ENCODE measurements at regions not wholly inside any gene's neighbourhood (a gene's known extent, or its start where the extent isn't known, plus 50 kb on each side); places are given as distances from the start of the nearest gene placed in this dataset.

GRCh38 chr18:11553098-11553940 lies 56.1 kb upstream of the SLC35G4 start:
- DNase-seq = peak; percentile 10

GRCh38 chr18:11548916-11549551 lies 60.4 kb upstream of the SLC35G4 start:
- no peak for DNase-seq

- DNase-seq = no peak
These were observed 61.0 kb upstream of the SLC35G4 start for GRCh38 chr18:11548396-11548795.

- DNase-seq = no peak
These were observed 65.2 kb upstream of the SLC35G4 start for GRCh38 chr18:11544060-11544633.

- DNase-seq = no peak
These were observed 68.2 kb upstream of the SLC35G4 start for GRCh38 chr18:11541179-11541578.

- no peak for DNase-seq
These were observed 75.4 kb upstream of the SLC35G4 start for GRCh38 chr18:11533942-11534496.

GRCh38 chr18:11533513-11533890 lies 75.9 kb upstream of the SLC35G4 start:
- no peak for DNase-seq

GRCh38 chr18:11532758-11533512 lies 76.5 kb upstream of the SLC35G4 start:
- no peak for DNase-seq

GRCh38 chr18:11529081-11529480 lies 80.3 kb upstream of the SLC35G4 start:
- DNase-seq = no peak

GRCh38 chr18:11526675-11527074 lies 82.7 kb upstream of the SLC35G4 start:
- no peak for DNase-seq

GRCh38 chr18:11523804-11524203 lies 85.6 kb upstream of the SLC35G4 start:
- DNase-seq = no peak

GRCh38 chr18:11522992-11523391 lies 86.4 kb upstream of the SLC35G4 start:
- no peak for DNase-seq

- DNase-seq = no peak
These were observed 87.5 kb upstream of the SLC35G4 start for GRCh38 chr18:11521853-11522252.

- DNase-seq = no peak
These were observed 88.9 kb upstream of the SLC35G4 start for GRCh38 chr18:11520536-11520935.

GRCh38 chr18:11518788-11519685 lies 90.4 kb upstream of the SLC35G4 start:
- DNase-seq = peak; percentile 9

- no peak for DNase-seq
These were observed 91.7 kb upstream of the SLC35G4 start for GRCh38 chr18:11517704-11518103.

GRCh38 chr18:11516751-11517503 lies 92.5 kb upstream of the SLC35G4 start:
- no peak for DNase-seq

- DNase-seq = no peak
These were observed 95.1 kb upstream of the SLC35G4 start for GRCh38 chr18:11514267-11514666.

- DNase-seq = no peak
These were observed 97.0 kb upstream of the SLC35G4 start for GRCh38 chr18:11512096-11513025.

Data from activated CD4-positive, alpha-beta T cell treated with anti-CD3 and anti-CD28 coated beads, Interleukin-2, amount 50 U/mL, for 1 hour (primary cell).